HepG2 (cell line): ENCODE measurements at regions not wholly inside any gene's neighbourhood (a gene's known extent, or its start where the extent isn't known, plus 50 kb on each side); places are given as distances from the start of the nearest gene placed in this dataset.

ENCODE experiments used
- ATAC-seq: fragments of 200-7000 bp; cut with Tn5 transposase; 3 replicates; pipeline ENCODE4 v1.9.1; 2020; ENCODE audit warnings: mild to moderate bottlenecking, moderate library complexity
- BruUV-seq: library from RNA; stranded (reverse); fragments of 400-500 nt; replicated peaks from 2 replicates; lab custom pipeline; 2021; lab: Mats Ljungman, UMichigan
- CTCF ChIA-PET: fragments of 300-600 bp; formaldehyde crosslinking; extraction: SDS; loops from one replicate; lab custom pipeline; 2021; ENCODE audit warnings: low total read pairs, inconsistent platforms, low intra/inter-chr PET ratio; lab: Yijun Ruan, JAX
- POLR2A ChIA-PET: fragments of 350-600 bp; sonication (Branson Sonifier 250); formaldehyde crosslinking; loops from one replicate; lab custom pipeline; 2020; ENCODE audit warnings: antibody characterized with exemption, inconsistent platforms; lab: Yijun Ruan, JAX
- DNase-seq: peaks from one replicate; pipeline ENCODE4 v3.0.0-alpha.2; 2015; ENCODE audit warnings: low spot score
- FAIRE-seq: peaks from 3 replicates; lab custom pipeline; 2011; peaks lifted over from hg19 to GRCh38; lab: Jason Lieb, UNC
- H2AFZ ChIP-seq: one replicate; pipeline ENCODE4 v1.6.1; 2011; ENCODE audit warnings: low read length, inconsistent platforms
- H3K27ac ChIP-seq: fragments of 300-600 bp; 3 replicates; pipeline ENCODE4 v1.8.0; 2011; ENCODE audit warnings: mixed run types, mild to moderate bottlenecking, mixed read lengths, low read length, inconsistent platforms; ENCODE audit not compliant: insufficient read depth; ENCODE audit errors: extremely low read length
- H3K27me3 ChIP-seq, 2 experiments: fragments of 200-600 bp in 1 of 2; 2 replicates in 1 of 2; 3 replicates in 1 of 2; pipeline versions ENCODE4 v1.6.0 to v1.8.0; 2011; ENCODE audit warnings: low read length in 2 of 2, mild to moderate bottlenecking in 2 of 2, moderate library complexity in 2 of 2, inconsistent platforms in 1 of 2; ENCODE audit not compliant: insufficient read depth in 2 of 2, control insufficient read depth in 1 of 2
- H3K36me3 ChIP-seq, 2 experiments: fragments of 200-600 bp in 1 of 2; replicated peaks in 1 of 2; 2 replicates in 1 of 2; 3 replicates in 1 of 2; pipeline versions ENCODE4 v1.5.1 to v1.8.0; 2011; ENCODE audit warnings: low read length in 2 of 2, inconsistent platforms in 1 of 2; ENCODE audit not compliant: insufficient read depth in 2 of 2, control insufficient read depth in 1 of 2
- H3K4me1 ChIP-seq: 2 replicates; pipeline ENCODE4 v1.5.1; 2012; ENCODE audit warnings: low read length, inconsistent platforms; ENCODE audit not compliant: insufficient read depth
- H3K4me2 ChIP-seq: 2 replicates; pipeline ENCODE4 v1.6.0; 2011; ENCODE audit warnings: low read depth, low read length, inconsistent platforms
- H3K4me3 ChIP-seq, 3 experiments: fragments of 200-600 bp in 1 of 3; sonication (generic), shearing (Covaris generic) in 1 of 3; replicated peaks in 1 of 3; 2 replicates each; pipeline ENCODE4 v1.5.1; 2011 to 2016; ENCODE audit warnings: low read length in 3 of 3, inconsistent platforms in 2 of 3, low read depth in 2 of 3, mild to moderate bottlenecking in 2 of 3, control low read depth in 1 of 3, mixed read lengths in 1 of 3; ENCODE audit not compliant: insufficient read depth in 1 of 3
- H3K79me2 ChIP-seq: one replicate; pipeline ENCODE4 v1.6.1; 2011; ENCODE audit warnings: low read length, inconsistent platforms; ENCODE audit not compliant: insufficient read depth
- H3K9ac ChIP-seq: 2 replicates; pipeline ENCODE4 v1.6.0; 2011; ENCODE audit warnings: mild to moderate bottlenecking, low read depth, low read length, inconsistent platforms; ENCODE audit not compliant: insufficient read depth
- H3K9me3 ChIP-seq: 2 replicates; pipeline ENCODE4 v1.5.1; 2012; ENCODE audit warnings: mild to moderate bottlenecking, low read length
- H4K20me1 ChIP-seq: 2 replicates; pipeline ENCODE4 v1.6.0; 2011; ENCODE audit warnings: inconsistent platforms, mild to moderate bottlenecking, low read length, moderate library complexity; ENCODE audit not compliant: insufficient read depth
- ATRX ChIP-seq: sonication (generic); formaldehyde crosslinking; IDR thresholded peaks from 2 replicates; pipeline ENCODE4 v1.4.0; 2020; ENCODE audit warnings: missing genetic modification reagents, borderline replicate concordance
- CEBPG ChIP-seq: IDR thresholded peaks from 2 replicates; pipeline ENCODE4 v1.6.1; 2016
- FOXM1 ChIP-seq: sonication (generic); formaldehyde crosslinking; IDR thresholded peaks from 2 replicates; pipeline ENCODE4 v1.5.0; 2020; ENCODE audit warnings: missing genetic modification reagents
- GABPA ChIP-seq, 2 experiments: IDR thresholded peaks; 2 replicates each; pipeline ENCODE4 v1.6.1; 2011 to 2016; ENCODE audit warnings: low read depth in 2 of 2, low read length in 1 of 2, missing biosample characterization in 1 of 2, missing genetic modification characterization in 1 of 2
- GATA4 ChIP-seq: sonication (generic); IDR thresholded peaks from 2 replicates; pipeline ENCODE4 v1.6.1; 2016; ENCODE audit warnings: antibody characterized with exemption, low read depth, borderline replicate concordance
- NFE2L1 ChIP-seq: sonication (generic); formaldehyde crosslinking; IDR thresholded peaks from 2 replicates; pipeline ENCODE4 v1.4.0; 2020; ENCODE audit warnings: missing genetic modification reagents, mild to moderate bottlenecking, borderline replicate concordance
- NFRKB ChIP-seq: fragments of 450-650 bp; IDR thresholded peaks from 2 replicates; pipeline ENCODE4 v1.6.1; 2017
- NPAS2 ChIP-seq: sonication (generic); formaldehyde crosslinking; IDR thresholded peaks from 2 replicates; pipeline ENCODE4 v1.8.0; 2022; ENCODE audit warnings: mild to moderate bottlenecking, missing genetic modification reagents, borderline replicate concordance
- NR2F2 ChIP-seq: IDR thresholded peaks from 2 replicates; pipeline ENCODE4 v1.6.1; 2012; ENCODE audit warnings: low read depth, inconsistent platforms, borderline replicate concordance
- RXRB ChIP-seq: IDR thresholded peaks from 2 replicates; pipeline ENCODE4 v1.6.1; 2016; ENCODE audit warnings: borderline replicate concordance, missing genetic modification reagents, missing compliant biosample characterization
- ZFP1 ChIP-seq: IDR thresholded peaks from 2 replicates; pipeline ENCODE4 v1.6.1; 2016
- ZFP37 ChIP-seq: sonication (generic); formaldehyde crosslinking; IDR thresholded peaks from 2 replicates; pipeline ENCODE4 v1.4.0; 2020; ENCODE audit warnings: missing genetic modification reagents, borderline replicate concordance
- ZNF124 ChIP-seq: sonication (generic); formaldehyde crosslinking; IDR thresholded peaks from 2 replicates; pipeline ENCODE4 v1.4.0; 2020; ENCODE audit warnings: missing genetic modification reagents
- ZNF251 ChIP-seq: sonication (generic); formaldehyde crosslinking; IDR thresholded peaks from 2 replicates; pipeline ENCODE4 v1.9.0; 2021; ENCODE audit warnings: mild to moderate bottlenecking, missing genetic modification reagents
- ZNF598 ChIP-seq: sonication (generic); formaldehyde crosslinking; IDR thresholded peaks from 2 replicates; pipeline ENCODE4 v1.5.1; 2020; ENCODE audit warnings: mild to moderate bottlenecking, missing genetic modification reagents, borderline replicate concordance
- ZZZ3 ChIP-seq: sonication (generic); formaldehyde crosslinking; IDR thresholded peaks from 2 replicates; pipeline ENCODE4 v1.4.0; 2020; ENCODE audit warnings: missing genetic modification reagents, mild to moderate bottlenecking, borderline replicate concordance
- WGBS: methylation state at CpG from one replicate; pipeline ENCODE4 v1.1.6; 2017; ENCODE audit warnings: low lambda C conversion rate; 5-methylcytosine and 5-hydroxymethylcytosine counted together
- in situ Hi-C: cut with HindIII; loops from 2 replicates; pipeline ENCODE4 v1.10.0; 2017; ENCODE audit warnings: low pct_unique_long_range_greater_than_20kb; ENCODE audit not compliant: extremely low pct_ligation_motif_present
- intact Hi-C: fragments of 100-400 bp; cut with micrococcal nuclease; formaldehyde crosslinking; loops from one replicate; pipeline ENCODE4 v1.10.0; 2022; ENCODE audit not compliant: unreplicated experiment
- TF ChIP-seq, protein P1 (sequence below): sonication (generic); formaldehyde crosslinking; IDR thresholded peaks from 2 replicates; pipeline ENCODE4 v1.4.0; 2020; ENCODE audit warnings: missing genetic modification reagents

DNA sequence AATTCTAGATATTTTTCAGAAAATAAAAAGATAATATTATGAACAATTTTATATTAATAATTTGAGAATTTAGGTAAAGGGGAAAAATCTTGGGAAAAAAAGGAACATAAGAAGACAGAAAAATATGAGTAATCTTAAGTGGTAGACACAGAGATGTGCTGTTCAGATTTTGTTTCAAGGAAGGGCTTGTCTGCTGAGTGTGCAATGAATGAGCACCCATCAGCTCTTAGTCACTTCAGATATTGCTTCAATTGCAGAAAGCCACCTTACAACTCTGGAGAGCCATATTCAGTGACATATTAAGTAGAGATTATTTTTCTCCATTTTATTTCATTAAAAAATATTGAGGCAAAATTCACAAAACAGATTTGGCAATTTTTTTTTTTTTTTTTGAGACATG is 282.0 kb upstream of the CHST9 start:
- Histone ChIP-seq H3K4me3 (no peak overlapping the region), H3K9ac (no peak overlapping the region), H4K20me1 (no peaks in the 10 kb centered on the region), H3K27me3 (no peaks in the 10 kb centered on the region), H3K27ac (no peak overlapping the region), H3K9me3 (no peaks in the 10 kb centered on the region), H3K79me2 (no peaks in the 10 kb centered on the region), H3K36me3 (no peaks in the 10 kb centered on the region), H3K4me1 (no peaks in the 10 kb centered on the region), H3K4me2 (no peak overlapping the region), H2AFZ (no peak overlapping the region)
- ChIA-PET CTCF (no interaction called here), POLR2A (no interaction called here)
- DNase-seq (no peak), ATAC-seq (no peak), FAIRE-seq (no peak)
- in situ Hi-C loops (no loop called here), intact Hi-C loops (no loop called here)
- TF ChIP-seq GABPA (IDR thresholded peaks at IDR 0.05; ENCODE audit: low read depth, low read length) (no peak), GABPA (CRISPR knock-in tag; IDR thresholded peaks at IDR 0.05; ENCODE audit: low read depth) (no peak), ZNF124 (CRISPR knock-in tag) (no peak), NFRKB (no peak), ATRX (CRISPR knock-in tag) (no peak), ZNF251 (CRISPR knock-in tag) (no peak), GATA4 (no peak), RXRB (CRISPR knock-in tag) (no peak), NR2F2 (no peak)
- no TSS peak for BruUV-seq

DNA sequence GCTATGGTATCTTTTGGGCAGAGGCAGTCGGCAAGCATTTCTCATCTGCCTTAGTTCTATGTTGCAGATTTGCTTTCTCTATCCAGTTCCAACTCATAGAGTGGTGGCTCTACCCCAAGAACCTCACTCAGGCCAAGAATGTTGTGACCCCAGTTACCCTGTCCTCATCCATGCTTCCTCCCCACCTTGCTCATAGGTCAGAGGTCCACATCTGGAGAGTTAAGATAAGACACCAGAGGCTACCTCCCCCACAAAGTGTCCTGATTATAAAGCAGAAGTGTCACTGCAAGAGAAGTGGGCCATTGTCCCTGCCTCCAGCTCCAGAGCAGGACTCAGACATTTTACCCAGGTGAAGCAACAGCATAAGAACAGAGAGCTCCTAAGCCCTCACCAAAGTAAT is 276.8 kb upstream of the CHST9 start:
- 0% methylated on average over 1 of the region's 1 CpG for WGBS

More for the DNA sequence above, 276.8 kb upstream of the CHST9 start:
- no peak overlapping the region for H3K4me3 ChIP-seq
- no peaks in the 10 kb centered on the region for H3K27me3 ChIP-seq
- ATAC-seq (no peak), DNase-seq (no peak), FAIRE-seq (no peak)
- H3K9ac ChIP-seq = no peak overlapping the region
- no peaks in the 10 kb centered on the region for H3K4me1 ChIP-seq
- H3K9me3 ChIP-seq = no peaks in the 10 kb centered on the region
- intact Hi-C loops = no loop called here
- H3K4me2 ChIP-seq = no peak overlapping the region
- CTCF ChIA-PET = no interaction called here
- POLR2A ChIA-PET = no interaction called here
- TF ChIP-seq ZZZ3 (CRISPR knock-in tag) (no peak), CEBPG (CRISPR knock-in tag) (no peak), ZFP1 (CRISPR knock-in tag) (no peak), NPAS2 (CRISPR knock-in tag) (no peak), ZFP37 (CRISPR knock-in tag) (no peak), NFE2L1 (CRISPR knock-in tag) (no peak), FOXM1 (CRISPR knock-in tag) (no peak), ZNF598 (CRISPR knock-in tag) (no peak)
- TF ChIP-seq, protein P1, sequence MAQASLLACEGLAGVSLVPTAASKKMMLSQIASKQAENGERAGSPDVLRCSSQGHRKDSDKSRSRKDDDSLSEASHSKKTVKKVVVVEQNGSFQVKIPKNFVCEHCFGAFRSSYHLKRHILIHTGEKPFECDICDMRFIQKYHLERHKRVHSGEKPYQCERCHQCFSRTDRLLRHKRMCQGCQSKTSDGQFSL (CRISPR knock-in tag) = no peak
- no peak overlapping the region for H2AFZ ChIP-seq
- no peaks in the 10 kb centered on the region for H3K36me3 ChIP-seq
- no peak overlapping the region for H3K27ac ChIP-seq
- H4K20me1 ChIP-seq = no peaks in the 10 kb centered on the region
- in situ Hi-C loops = no loop called here
- BruUV-seq = no TSS peak
- H3K79me2 ChIP-seq = no peaks in the 10 kb centered on the region
